Neural cell (in vitro differentiated cells): ENCODE measurements at regions not wholly inside any gene's neighbourhood (a gene's known extent, or its start where the extent isn't known, plus 50 kb on each side); places are given as distances from the start of the nearest gene placed in this dataset.
"Not testable (repeated sequence)": the region's sequence is repeated elsewhere in the genome, so short reads cannot be mapped to it uniquely, and the experiment has no call there.

Experiments used
- EZH2 ChIP-seq: fragments of 200-600, 300-800 bp; shearing (Covaris generic), sonication (generic); IDR thresholded peaks from 2 replicates; pipeline ENCODE4 v1.6.1; 2014; ENCODE audit warnings: antibody characterized with exemption, low read length, borderline replicate concordance, mild to moderate bottlenecking; ENCODE audit not compliant: insufficient read depth, poor library complexity, severe bottlenecking
- TF ChIP-seq, protein P1 (sequence below): fragments of 450-650 bp; IDR thresholded peaks from 2 replicates; pipeline ENCODE4 v1.5.1; 2014; ENCODE audit warnings: antibody characterized with exemption, mild to moderate bottlenecking, moderate library complexity; ENCODE audit not compliant: poor library complexity, severe bottlenecking

DNA sequence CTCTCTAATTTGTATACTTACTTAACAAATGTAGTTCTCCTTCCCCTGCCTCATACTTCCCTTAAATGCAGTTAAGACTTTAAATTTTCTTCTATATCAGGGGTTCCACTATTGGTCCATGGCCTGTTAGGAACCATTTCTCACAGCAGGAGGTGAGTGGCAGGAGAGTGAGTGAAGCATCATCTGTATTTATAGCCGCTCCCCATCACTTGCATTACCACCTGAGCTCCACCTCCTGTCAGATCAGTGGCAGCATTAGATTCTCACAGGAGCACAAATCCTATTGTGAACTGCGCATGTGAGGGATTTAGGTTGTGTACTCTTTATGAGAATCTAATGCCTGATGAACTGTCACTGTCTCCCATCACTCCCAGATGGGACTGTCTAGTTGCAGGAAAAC is 72.1 kb upstream of the ALB start:
- TF ChIP-seq, protein P1, sequence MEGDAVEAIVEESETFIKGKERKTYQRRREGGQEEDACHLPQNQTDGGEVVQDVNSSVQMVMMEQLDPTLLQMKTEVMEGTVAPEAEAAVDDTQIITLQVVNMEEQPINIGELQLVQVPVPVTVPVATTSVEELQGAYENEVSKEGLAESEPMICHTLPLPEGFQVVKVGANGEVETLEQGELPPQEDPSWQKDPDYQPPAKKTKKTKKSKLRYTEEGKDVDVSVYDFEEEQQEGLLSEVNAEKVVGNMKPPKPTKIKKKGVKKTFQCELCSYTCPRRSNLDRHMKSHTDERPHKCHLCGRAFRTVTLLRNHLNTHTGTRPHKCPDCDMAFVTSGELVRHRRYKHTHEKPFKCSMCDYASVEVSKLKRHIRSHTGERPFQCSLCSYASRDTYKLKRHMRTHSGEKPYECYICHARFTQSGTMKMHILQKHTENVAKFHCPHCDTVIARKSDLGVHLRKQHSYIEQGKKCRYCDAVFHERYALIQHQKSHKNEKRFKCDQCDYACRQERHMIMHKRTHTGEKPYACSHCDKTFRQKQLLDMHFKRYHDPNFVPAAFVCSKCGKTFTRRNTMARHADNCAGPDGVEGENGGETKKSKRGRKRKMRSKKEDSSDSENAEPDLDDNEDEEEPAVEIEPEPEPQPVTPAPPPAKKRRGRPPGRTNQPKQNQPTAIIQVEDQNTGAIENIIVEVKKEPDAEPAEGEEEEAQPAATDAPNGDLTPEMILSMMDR = not testable (repeated sequence)
- TF ChIP-seq EZH2 = not testable (repeated sequence)
